ENCODE measurements at regions not wholly inside any gene's neighbourhood (a gene's known extent, or its start where the extent isn't known, plus 50 kb on each side); places are given as distances from the start of the nearest gene placed in this dataset.
"Not testable (repeated sequence)": the region's sequence is repeated elsewhere in the genome, so short reads cannot be mapped to it uniquely, and the experiment has no call there.

- H3K36me3 ChIP-seq (ENCODE audit: control insufficient read depth in 2 of 3, insufficient read depth in 3 of 3, low read length in 3 of 3): no peaks in the 10 kb centered on the region
- H3K4me3 ChIP-seq (ENCODE audit: low read length in 3 of 3): no peak overlapping the region
- H3K9me3 ChIP-seq (ENCODE audit: control insufficient read depth in 2 of 3, insufficient read depth in 1 of 3, low read length in 3 of 3): no peaks in the 10 kb centered on the region
- no peaks in the 10 kb centered on the region for H3K27me3 ChIP-seq (ENCODE audit: control insufficient read depth, insufficient read depth, low read length)
- no peak for FAIRE-seq
- DNase-seq: no peak
- no peak overlapping the region for H3K27ac ChIP-seq (ENCODE audit: low read depth in 2 of 2, low read length in 2 of 2)
- H3K4me1 ChIP-seq (ENCODE audit: control insufficient read depth in 2 of 3, insufficient read depth in 2 of 3, low read depth in 1 of 3, low read length in 3 of 3): no peaks in the 10 kb centered on the region
- no peak for TF ChIP-seq CTCF (IDR thresholded peaks at IDR 0.05; ENCODE audit: borderline replicate concordance, extremely low read depth, insufficient read depth)
- intact Hi-C loops (cut with DNase I): no loop called here
- H3K9ac ChIP-seq (ENCODE audit: low read length in 3 of 3): no peak overlapping the region
Measured at GRCh38 chr17:36848008-36848902, 89.0 kb upstream of the LHX1 start.

GRCh38 chr17:36849020-36849419, 88.3 kb upstream of the LHX1 start:
- H3K4me3 ChIP-seq (ENCODE audit: low read length in 3 of 3); intact Hi-C loops (cut with DNase I); H3K9ac ChIP-seq (ENCODE audit: low read length in 3 of 3); FAIRE-seq; H3K4me1 ChIP-seq (ENCODE audit: control insufficient read depth in 2 of 3, insufficient read depth in 2 of 3, low read depth in 1 of 3, low read length in 3 of 3); DNase-seq; H3K27me3 ChIP-seq (ENCODE audit: control insufficient read depth, insufficient read depth, low read length); H3K9me3 ChIP-seq (ENCODE audit: control insufficient read depth in 2 of 3, insufficient read depth in 1 of 3, low read length in 3 of 3); H3K36me3 ChIP-seq (ENCODE audit: control insufficient read depth in 2 of 3, insufficient read depth in 3 of 3, low read length in 3 of 3); H3K27ac ChIP-seq (ENCODE audit: low read depth in 2 of 2, low read length in 2 of 2): not testable (repeated sequence)

GRCh38 chr17:36849871-36850348, 87.4 kb upstream of the LHX1 start:
- no peaks in the 10 kb centered on the region for H3K4me1 ChIP-seq (ENCODE audit: control insufficient read depth in 2 of 3, insufficient read depth in 2 of 3, low read depth in 1 of 3, low read length in 3 of 3)
- H3K4me3 ChIP-seq (ENCODE audit: low read length in 3 of 3): no peak overlapping the region
- intact Hi-C loops (cut with DNase I): no loop called here
- no peak overlapping the region for H3K27ac ChIP-seq (ENCODE audit: low read depth in 2 of 2, low read length in 2 of 2)
- H3K27me3 ChIP-seq (ENCODE audit: control insufficient read depth, insufficient read depth, low read length): no peaks in the 10 kb centered on the region
- no peaks in the 10 kb centered on the region for H3K9me3 ChIP-seq (ENCODE audit: control insufficient read depth in 2 of 3, insufficient read depth in 1 of 3, low read length in 3 of 3)
- FAIRE-seq (no peak), DNase-seq (peak in 2 of 5 donors; percentile 61 to 67)
- H3K36me3 ChIP-seq (ENCODE audit: control insufficient read depth in 2 of 3, insufficient read depth in 3 of 3, low read length in 3 of 3): no peaks in the 10 kb centered on the region
- H3K9ac ChIP-seq (ENCODE audit: low read length in 3 of 3): no peak overlapping the region
- no peak for TF ChIP-seq CTCF (IDR thresholded peaks at IDR 0.05; ENCODE audit: borderline replicate concordance, extremely low read depth, insufficient read depth)

GRCh38 chr17:36850790-36851189, 86.5 kb upstream of the LHX1 start:
- DNase-seq: no peak
- Histone ChIP-seq H3K9ac (ENCODE audit: low read length in 3 of 3) (no peak overlapping the region), H3K36me3 (ENCODE audit: control insufficient read depth in 2 of 3, insufficient read depth in 3 of 3, low read length in 3 of 3) (no peaks in the 10 kb centered on the region), H3K9me3 (ENCODE audit: control insufficient read depth in 2 of 3, insufficient read depth in 1 of 3, low read length in 3 of 3) (no peaks in the 10 kb centered on the region), H3K27me3 (ENCODE audit: control insufficient read depth, insufficient read depth, low read length) (no peaks in the 10 kb centered on the region), H3K4me1 (ENCODE audit: control insufficient read depth in 2 of 3, insufficient read depth in 2 of 3, low read depth in 1 of 3, low read length in 3 of 3) (peaks cover 0 to 3% (median 0%) of the 10 kb centered on the region in 3 donors), H3K4me3 (ENCODE audit: low read length in 3 of 3) (no peak overlapping the region), H3K27ac (ENCODE audit: low read depth in 2 of 2, low read length in 2 of 2) (no peak overlapping the region)
- FAIRE-seq: no peak
- intact Hi-C loops (cut with DNase I): no loop called here
- no peak for TF ChIP-seq CTCF (IDR thresholded peaks at IDR 0.05; ENCODE audit: borderline replicate concordance, extremely low read depth, insufficient read depth)

All from kidney (tissue), 13 donors.